GM12875 (cell line): ENCODE measurements at regions not wholly inside any gene's neighbourhood (a gene's known extent, or its start where the extent isn't known, plus 50 kb on each side); places are given as distances from the start of the nearest gene placed in this dataset.

Experiments
- H3K4me3 ChIP-seq: one replicate; pipeline ENCODE4 v1.5.1; 2011; ENCODE audit warnings: low read depth, low read length, control low read depth
- TF ChIP-seq, protein P1 (sequence below): IDR thresholded peaks from 2 replicates; pipeline ENCODE4 v1.5.1; 2011; ENCODE audit warnings: low read depth, mild to moderate bottlenecking, control low read depth, inconsistent platforms, low read length, moderate library complexity, borderline replicate concordance; ENCODE audit not compliant: insufficient read depth

DNA sequence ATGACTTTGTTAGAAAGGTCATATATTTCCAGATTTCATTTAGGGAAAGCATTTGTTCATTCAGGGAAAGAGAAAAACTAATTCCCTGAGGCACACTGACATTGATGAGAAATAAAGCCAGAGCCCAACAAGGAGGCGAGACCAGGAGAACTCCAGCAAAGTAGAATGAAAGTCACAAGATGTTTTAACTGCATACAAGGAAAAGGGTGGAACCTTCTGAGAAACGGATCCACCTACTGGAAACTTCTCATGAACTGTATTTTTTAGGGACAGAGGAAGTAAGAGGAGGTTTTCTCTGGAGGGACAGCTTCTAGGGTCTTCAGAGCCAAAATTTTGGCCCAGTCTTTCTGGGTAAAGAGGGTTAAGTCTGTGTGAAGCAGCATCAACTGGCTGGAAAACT lies 548.2 kb upstream of the PIK3C3 start:
- H3K4me3 ChIP-seq: no peak overlapping the region
- TF ChIP-seq, protein P1, sequence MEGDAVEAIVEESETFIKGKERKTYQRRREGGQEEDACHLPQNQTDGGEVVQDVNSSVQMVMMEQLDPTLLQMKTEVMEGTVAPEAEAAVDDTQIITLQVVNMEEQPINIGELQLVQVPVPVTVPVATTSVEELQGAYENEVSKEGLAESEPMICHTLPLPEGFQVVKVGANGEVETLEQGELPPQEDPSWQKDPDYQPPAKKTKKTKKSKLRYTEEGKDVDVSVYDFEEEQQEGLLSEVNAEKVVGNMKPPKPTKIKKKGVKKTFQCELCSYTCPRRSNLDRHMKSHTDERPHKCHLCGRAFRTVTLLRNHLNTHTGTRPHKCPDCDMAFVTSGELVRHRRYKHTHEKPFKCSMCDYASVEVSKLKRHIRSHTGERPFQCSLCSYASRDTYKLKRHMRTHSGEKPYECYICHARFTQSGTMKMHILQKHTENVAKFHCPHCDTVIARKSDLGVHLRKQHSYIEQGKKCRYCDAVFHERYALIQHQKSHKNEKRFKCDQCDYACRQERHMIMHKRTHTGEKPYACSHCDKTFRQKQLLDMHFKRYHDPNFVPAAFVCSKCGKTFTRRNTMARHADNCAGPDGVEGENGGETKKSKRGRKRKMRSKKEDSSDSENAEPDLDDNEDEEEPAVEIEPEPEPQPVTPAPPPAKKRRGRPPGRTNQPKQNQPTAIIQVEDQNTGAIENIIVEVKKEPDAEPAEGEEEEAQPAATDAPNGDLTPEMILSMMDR: no peak

DNA sequence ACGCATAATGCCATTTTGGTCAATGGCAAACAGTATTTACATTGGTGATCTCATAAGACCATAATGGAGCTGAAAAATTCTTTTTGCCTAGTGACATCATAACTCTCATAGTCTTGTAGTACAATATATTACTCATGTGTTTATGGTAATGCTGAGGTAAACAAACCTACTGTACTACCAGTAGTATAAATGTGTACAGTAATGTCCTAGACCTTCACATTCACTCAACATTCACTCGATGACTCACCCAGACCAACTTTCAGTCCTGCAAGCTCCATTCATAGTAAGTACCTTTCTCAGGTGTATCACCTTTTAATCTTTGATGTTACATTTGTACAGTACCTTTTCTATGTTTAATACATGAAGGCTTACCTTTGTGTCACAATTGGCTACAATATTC lies 558.2 kb upstream of the PIK3C3 start:
- no peak overlapping the region for H3K4me3 ChIP-seq
- TF ChIP-seq, protein P1: no peak

DNA sequence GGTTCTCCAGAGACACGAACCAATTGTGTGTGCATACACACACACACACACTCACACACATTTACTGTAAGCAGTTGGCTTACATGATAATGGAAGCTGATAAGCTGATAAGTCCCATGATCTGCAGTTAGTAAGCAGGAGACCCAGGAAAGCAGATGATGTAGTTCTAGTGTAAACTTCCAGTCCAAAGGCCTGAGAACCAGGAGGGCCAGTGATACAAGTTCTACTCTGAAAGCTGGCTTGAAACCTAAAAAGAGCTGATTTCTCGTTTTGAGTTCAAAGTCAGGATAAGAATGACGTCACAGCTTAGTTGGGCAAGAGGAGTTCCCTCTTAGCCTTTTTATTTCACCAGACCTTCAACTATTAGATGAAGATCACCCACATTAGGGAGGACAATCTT lies 558.8 kb upstream of the PIK3C3 start:
- H3K4me3 ChIP-seq: no peak overlapping the region
- TF ChIP-seq, protein P1: no peak

DNA sequence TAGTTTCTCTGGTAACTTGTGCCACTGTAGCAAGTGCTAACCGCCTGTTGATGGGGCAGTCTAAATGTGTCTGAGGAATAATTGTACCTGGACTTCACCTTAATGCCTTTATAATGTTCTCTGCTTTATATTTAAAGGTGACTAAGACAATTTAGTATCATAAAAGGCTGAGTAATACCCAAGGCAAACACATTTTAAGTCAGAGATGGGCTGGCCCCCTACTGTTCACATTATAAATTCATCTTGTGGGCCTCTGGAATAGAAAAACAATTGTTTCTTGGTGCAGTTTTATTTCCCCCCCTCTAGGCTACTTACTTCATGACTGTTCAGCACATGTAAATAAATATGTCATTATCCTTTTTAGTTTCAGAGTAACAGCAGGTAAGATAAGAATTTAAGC lies 559.3 kb upstream of the PIK3C3 start:
- TF ChIP-seq, protein P1: no peak
- H3K4me3 ChIP-seq: no peak overlapping the region

DNA sequence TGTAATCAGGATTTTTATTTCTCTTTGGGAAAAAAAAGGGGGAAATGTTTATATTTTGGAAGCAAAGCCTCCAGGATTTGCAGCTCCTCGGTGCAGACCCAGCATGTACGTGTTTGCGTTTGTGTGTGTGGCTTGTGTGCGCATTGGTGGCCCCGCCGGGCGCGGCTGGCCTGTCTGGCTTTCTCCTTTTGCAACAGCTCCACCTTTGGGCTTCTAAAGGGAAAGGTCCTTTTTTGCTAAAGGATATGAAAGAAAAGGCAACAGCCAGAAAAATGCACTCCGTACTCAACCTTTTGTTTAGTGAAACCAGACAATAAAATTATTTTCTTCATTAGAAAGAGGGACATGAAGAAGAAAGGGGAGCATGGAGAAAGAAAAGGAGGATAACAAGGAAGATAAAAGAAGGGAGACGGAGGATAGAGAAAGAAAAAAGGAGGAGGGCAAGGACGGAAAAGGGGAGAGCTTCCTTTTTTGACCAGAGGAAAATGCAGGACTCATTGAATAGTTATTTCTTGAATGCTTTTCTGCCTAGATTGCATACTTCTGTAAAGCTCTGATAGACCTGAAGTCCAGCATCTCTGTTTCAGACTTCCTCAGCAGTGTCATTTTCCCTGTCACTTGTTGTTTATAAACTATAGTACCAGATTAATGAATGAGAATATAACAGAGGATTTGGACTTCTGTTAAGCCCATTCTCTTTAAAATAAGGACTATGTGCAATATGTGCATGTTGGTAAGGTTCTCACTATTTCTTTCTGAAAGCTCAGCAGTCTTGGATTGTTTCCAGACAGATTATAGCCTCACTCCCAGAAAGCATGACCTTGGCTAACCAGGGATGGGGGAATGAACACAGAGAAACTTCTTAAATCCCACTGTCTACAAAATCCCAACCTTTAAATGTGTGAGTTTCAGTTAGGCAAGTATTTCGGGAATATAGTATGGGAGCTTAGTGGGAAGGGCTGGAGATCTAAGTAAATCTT lies 563.1 kb upstream of the PIK3C3 start:
- TF ChIP-seq, protein P1: 0 out of 2 replicates have a peak, but pooled peaks have one; percentile 20

DNA sequence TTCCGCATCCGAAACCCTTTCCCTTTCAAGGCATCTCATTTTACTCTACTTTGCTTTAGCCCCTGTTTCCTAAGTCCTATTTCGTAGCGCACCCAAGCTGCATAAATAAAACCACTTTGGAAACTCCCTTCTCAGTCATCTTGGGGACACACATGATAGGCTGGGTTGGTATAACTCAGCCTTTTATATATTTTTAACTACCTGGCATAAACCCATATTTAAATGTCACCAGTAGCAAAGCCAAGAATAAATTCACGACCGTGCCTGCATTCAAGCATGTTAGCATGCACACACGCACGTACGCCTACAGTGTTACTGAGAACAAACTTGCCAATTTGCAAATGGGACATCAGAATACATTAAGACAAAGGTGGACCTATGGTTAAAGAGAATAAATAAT lies 564.7 kb upstream of the PIK3C3 start:
- TF ChIP-seq, protein P1: no peak
- H3K4me3 ChIP-seq: no peak overlapping the region

More for the DNA sequence above, 563.1 kb upstream of the PIK3C3 start:
- no peak overlapping the region for H3K4me3 ChIP-seq

DNA sequence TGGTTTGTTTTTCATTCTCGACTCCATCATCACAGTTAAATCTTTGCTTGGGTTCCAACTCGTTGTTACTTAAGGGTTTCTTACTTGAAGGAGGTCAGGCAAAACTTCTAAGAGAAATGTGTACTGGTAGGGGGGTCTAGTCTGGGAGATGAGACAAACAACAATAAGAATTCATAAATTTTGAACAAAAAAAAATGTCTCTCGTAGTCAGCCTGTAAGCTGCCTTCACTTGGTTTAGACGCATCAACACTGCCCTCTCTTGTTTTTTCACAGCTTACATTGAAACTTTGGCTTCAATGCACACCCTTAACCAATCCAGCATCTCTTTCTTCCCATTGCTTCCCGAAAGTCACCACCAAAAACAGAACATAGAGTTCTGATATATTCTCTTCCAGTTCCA lies 576.4 kb upstream of the PIK3C3 start:
- TF ChIP-seq, protein P1: no peak
- no peak overlapping the region for H3K4me3 ChIP-seq
